ENCODE measurements at regions not wholly inside any gene's neighbourhood (a gene's known extent, or its start where the extent isn't known, plus 50 kb on each side); places are given as distances from the start of the nearest gene placed in this dataset.

DNA sequence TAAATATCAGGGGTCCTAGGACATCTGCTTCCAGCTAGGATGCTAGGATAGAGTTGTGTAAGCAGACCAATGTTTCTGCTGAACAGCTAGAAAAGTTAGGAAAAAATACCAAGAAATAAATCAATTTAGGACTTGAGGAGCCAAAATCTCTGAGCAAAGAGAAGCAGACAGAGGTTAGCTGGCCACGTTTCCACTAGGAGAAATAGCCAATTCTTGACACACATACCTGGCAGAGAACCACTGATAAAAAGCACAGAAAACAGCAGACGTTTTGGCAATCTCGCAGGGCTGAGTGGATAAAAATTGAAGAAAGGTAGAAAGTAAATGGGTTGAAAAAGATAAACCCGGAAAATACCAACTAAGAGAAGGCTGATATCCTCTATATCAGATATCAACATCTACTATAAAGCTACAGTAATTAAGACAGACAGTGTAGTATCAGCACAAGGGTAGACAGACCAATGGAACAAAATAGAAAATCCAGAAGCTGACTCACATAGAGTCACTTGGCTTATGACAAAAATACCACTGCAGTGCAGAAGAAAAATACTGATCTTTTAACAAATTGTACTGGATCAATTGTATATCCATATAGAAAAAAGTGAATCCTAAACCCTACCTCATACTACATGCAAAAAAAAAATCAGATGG lies 306.1 kb upstream of the KLHL29 start:
- TF ChIP-seq ZEB2 (tag by site-specific recombination; IDR thresholded peaks at IDR 0.05) (no peak), CTCF (tag by site-specific recombination; IDR thresholded peaks at IDR 0.05) (no peak), ZNF214 (tag by site-specific recombination; IDR thresholded peaks at IDR 0.05; ENCODE audit: borderline replicate concordance) (no peak), ZNF623 (tag by site-specific recombination; IDR thresholded peaks at IDR 0.05) (no peak), ZFP3 (tag by site-specific recombination; IDR thresholded peaks at IDR 0.05; ENCODE audit: low read depth) (no peak), ZNF155 (tag by site-specific recombination; IDR thresholded peaks at IDR 0.05) (no peak), YY1 (tag by site-specific recombination; IDR thresholded peaks at IDR 0.05) (no peak), ZSCAN30 (tag by site-specific recombination; IDR thresholded peaks at IDR 0.05) (no peak), ZNF121 (tag by site-specific recombination; IDR thresholded peaks at IDR 0.05) (no peak), GLI4 (tag by site-specific recombination; IDR thresholded peaks at IDR 0.05) (no peak), ZBTB21 (tag by site-specific recombination; IDR thresholded peaks at IDR 0.05) (no peak)
- TF ChIP-seq, protein P1, sequence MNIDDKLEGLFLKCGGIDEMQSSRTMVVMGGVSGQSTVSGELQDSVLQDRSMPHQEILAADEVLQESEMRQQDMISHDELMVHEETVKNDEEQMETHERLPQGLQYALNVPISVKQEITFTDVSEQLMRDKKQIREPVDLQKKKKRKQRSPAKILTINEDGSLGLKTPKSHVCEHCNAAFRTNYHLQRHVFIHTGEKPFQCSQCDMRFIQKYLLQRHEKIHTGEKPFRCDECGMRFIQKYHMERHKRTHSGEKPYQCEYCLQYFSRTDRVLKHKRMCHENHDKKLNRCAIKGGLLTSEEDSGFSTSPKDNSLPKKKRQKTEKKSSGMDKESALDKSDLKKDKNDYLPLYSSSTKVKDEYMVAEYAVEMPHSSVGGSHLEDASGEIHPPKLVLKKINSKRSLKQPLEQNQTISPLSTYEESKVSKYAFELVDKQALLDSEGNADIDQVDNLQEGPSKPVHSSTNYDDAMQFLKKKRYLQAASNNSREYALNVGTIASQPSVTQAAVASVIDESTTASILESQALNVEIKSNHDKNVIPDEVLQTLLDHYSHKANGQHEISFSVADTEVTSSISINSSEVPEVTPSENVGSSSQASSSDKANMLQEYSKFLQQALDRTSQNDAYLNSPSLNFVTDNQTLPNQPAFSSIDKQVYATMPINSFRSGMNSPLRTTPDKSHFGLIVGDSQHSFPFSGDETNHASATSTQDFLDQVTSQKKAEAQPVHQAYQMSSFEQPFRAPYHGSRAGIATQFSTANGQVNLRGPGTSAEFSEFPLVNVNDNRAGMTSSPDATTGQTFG (tag by site-specific recombination; IDR thresholded peaks at IDR 0.05; ENCODE audit: borderline replicate concordance), result no peak

Measured in HEK293 (cell line).